ENCODE measurements at regions not wholly inside any gene's neighbourhood (a gene's known extent, or its start where the extent isn't known, plus 50 kb on each side); places are given as distances from the start of the nearest gene placed in this dataset.

- DNase-seq, result no peak
- Mint-ChIP-seq H3K4me3 (no peak overlapping the region), H3K27ac (no peak overlapping the region; the same call in 1 of the 2 replicates), H3K4me1 (ENCODE audit: low read depth) (peaks cover 28% of the 10 kb centered on the region), H3K27me3 (ENCODE audit: insufficient read depth) (no peaks in the 10 kb centered on the region), H3K9me3 (no peaks in the 10 kb centered on the region), H3K36me3 (ENCODE audit: low read depth) (0 out of 2 replicates have a peak, but pooled peaks cover 11% of the 10 kb centered on the region)
- TF ChIP-seq CTCF (IDR thresholded peaks at IDR 0.05), result no peak
Measured at GRCh38 chr2:51960281-51960680, 928.3 kb upstream of the NRXN1 start.

- no peak for DNase-seq
- Mint-ChIP-seq H3K27ac (no peak overlapping the region), H3K27me3 (ENCODE audit: insufficient read depth) (no peaks in the 10 kb centered on the region), H3K4me1 (ENCODE audit: low read depth) (peaks cover 31% of the 10 kb centered on the region), H3K9me3 (no peaks in the 10 kb centered on the region), H3K36me3 (ENCODE audit: low read depth) (0 out of 2 replicates have a peak, but pooled peaks cover 12% of the 10 kb centered on the region), H3K4me3 (no peak overlapping the region)
- TF ChIP-seq CTCF (IDR thresholded peaks at IDR 0.05), result no peak
Measured at GRCh38 chr2:51959696-51960095, 927.8 kb upstream of the NRXN1 start.

GRCh38 chr2:51953931-51954330, 922.0 kb upstream of the NRXN1 start:
- DNase-seq, result peak; percentile 18
- H3K4me1 Mint-ChIP-seq (ENCODE audit: low read depth), result peaks cover 29% of the 10 kb centered on the region
- peaks cover 21% of the 10 kb centered on the region for H3K9me3 Mint-ChIP-seq
- peaks cover 24% of the 10 kb centered on the region for H3K36me3 Mint-ChIP-seq (ENCODE audit: low read depth)
- peak overlapping the region; percentile 53; the same call in 1 of the 2 replicates for H3K27ac Mint-ChIP-seq
- no peaks in the 10 kb centered on the region; the same call in 1 of the 2 replicates for H3K27me3 Mint-ChIP-seq (ENCODE audit: insufficient read depth)
- no peak for TF ChIP-seq CTCF (IDR thresholded peaks at IDR 0.05)
- H3K4me3 Mint-ChIP-seq, result 0 out of 2 replicates have a peak overlapping the region, but pooled peaks have one; percentile 20

- Mint-ChIP-seq H3K4me1 (ENCODE audit: low read depth) (peaks cover 19% of the 10 kb centered on the region), H3K4me3 (no peak overlapping the region), H3K27me3 (ENCODE audit: insufficient read depth) (no peaks in the 10 kb centered on the region), H3K27ac (no peak overlapping the region), H3K36me3 (ENCODE audit: low read depth) (peaks cover 7% of the 10 kb centered on the region; the same call in 1 of the 2 replicates), H3K9me3 (peaks cover 33% of the 10 kb centered on the region)
- DNase-seq, result no peak
- no peak for TF ChIP-seq CTCF (IDR thresholded peaks at IDR 0.05)
Measured at GRCh38 chr2:51921076-51921475, 889.1 kb upstream of the NRXN1 start.

GRCh38 chr2:51920509-51920908, 888.6 kb upstream of the NRXN1 start:
- peaks cover 19% of the 10 kb centered on the region for H3K4me1 Mint-ChIP-seq (ENCODE audit: low read depth)
- H3K27me3 Mint-ChIP-seq (ENCODE audit: insufficient read depth), result no peaks in the 10 kb centered on the region
- no peak overlapping the region for H3K4me3 Mint-ChIP-seq
- no peak for TF ChIP-seq CTCF (IDR thresholded peaks at IDR 0.05)
- H3K9me3 Mint-ChIP-seq, result peaks cover 36% of the 10 kb centered on the region
- peaks cover 11% of the 10 kb centered on the region; the same call in 1 of the 2 replicates for H3K36me3 Mint-ChIP-seq (ENCODE audit: low read depth)
- H3K27ac Mint-ChIP-seq, result no peak overlapping the region
- no peak for DNase-seq

- TF ChIP-seq CTCF (IDR thresholded peaks at IDR 0.05), result no peak
- Mint-ChIP-seq H3K27me3 (ENCODE audit: insufficient read depth) (no peaks in the 10 kb centered on the region), H3K27ac (no peak overlapping the region), H3K4me3 (no peak overlapping the region), H3K4me1 (ENCODE audit: low read depth) (peaks cover 19% of the 10 kb centered on the region), H3K36me3 (ENCODE audit: low read depth) (peaks cover 18% of the 10 kb centered on the region), H3K9me3 (peaks cover 36% of the 10 kb centered on the region)
- no peak for DNase-seq
Measured at GRCh38 chr2:51919395-51919794, 887.5 kb upstream of the NRXN1 start.

Data from HFFc6 (cell line).